ENCODE measurements at regions not wholly inside any gene's neighbourhood (a gene's known extent, or its start where the extent isn't known, plus 50 kb on each side); places are given as distances from the start of the nearest gene placed in this dataset.
"Not testable (repeated sequence)": the region's sequence is repeated elsewhere in the genome, so short reads cannot be mapped to it uniquely, and the experiment has no call there.

DNA sequence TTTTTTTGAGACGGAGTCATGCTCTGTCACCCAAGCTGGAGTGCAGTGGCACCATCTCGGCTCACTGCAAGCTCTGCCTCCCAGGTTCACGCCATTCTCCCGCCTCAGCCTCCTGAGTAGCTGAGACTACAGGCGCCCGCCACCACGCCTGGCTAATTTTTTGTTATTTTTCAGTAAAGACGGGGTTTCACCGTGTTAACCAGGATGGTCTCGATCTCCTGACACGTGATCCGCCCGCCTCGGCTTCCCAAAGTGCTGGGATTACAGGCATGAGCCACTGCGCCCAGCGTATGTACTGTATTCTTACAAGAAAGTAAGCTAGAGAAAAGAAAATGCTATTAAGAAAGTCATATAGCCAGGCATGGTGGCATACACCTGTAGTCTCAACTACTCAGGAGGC, 84.8 kb upstream of the CMC1 start:
- not testable (repeated sequence) for DNase-seq

- DNase-seq = no peak
Observed at GRCh38 chr3:28171962-28172361, 69.5 kb upstream of the CMC1 start.

GRCh38 chr3:28172748-28173147, 68.7 kb upstream of the CMC1 start:
- no peak for DNase-seq

DNA sequence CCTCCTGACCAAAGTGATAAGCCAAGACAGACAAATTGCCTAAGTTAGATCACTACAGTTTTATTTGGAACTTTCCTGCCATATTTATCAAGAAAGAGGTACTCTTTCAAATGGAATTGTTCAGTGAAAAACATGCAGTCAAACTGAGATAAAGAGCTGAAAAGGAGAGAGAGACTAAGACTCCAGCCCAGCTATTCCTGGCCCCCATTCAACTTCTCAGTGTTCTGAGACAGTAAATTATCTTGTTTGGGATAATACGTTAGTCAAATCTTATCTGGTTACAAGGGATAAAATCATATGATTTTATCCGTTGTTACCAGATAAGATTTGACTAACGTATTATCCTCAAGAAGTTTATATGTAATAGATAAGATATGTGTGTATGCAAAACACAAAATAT, 67.6 kb upstream of the CMC1 start:
- DNase-seq = no peak

DNA sequence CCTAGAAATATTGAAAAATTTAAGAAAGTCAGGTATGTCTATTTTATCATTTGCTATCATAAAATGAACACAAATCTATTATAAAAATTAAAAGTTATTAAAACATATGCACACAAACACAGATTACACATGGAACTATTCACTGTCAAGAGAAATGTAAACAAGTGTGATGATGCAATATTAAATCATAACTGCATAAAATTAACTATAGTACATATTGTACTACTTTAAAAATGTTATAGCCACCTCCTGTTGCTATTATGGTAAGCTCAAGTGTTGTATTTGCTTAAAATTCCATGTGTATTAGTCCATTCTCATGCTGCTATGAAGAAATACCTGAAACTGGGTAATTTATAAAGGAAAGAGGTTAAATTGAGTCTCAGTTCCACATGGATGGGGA, 54.7 kb upstream of the CMC1 start:
- no peak for DNase-seq

DNA sequence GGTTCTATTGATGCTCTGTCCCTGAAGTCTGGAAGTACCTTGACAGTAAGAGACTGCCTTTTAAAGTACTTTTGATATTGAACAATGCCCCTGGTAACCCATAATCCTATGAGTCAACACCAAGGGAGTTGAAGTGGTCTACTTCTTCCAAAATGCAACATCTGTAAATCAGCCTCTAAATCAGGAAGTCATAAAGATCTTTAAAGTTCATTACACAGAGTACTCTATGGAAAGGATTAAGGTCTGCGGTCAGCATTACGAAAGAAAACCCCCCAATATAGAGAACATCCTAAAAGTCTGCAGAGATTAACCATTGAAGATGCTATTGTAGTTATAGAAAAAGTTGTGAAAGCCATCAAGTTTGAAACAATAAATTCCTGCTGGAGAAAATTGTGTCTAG, 52.7 kb upstream of the CMC1 start:
- no peak for DNase-seq

GRCh38 chr3:28191363-28191762, 50.1 kb upstream of the CMC1 start:
- no peak for DNase-seq
